Activated CD8-positive, alpha-beta memory T cell treated with anti-CD3 and anti-CD28 coated beads, Interleukin-2, amount 50 U/mL, for 1 hour (primary cell): ENCODE measurements at regions not wholly inside any gene's neighbourhood (a gene's known extent, or its start where the extent isn't known, plus 50 kb on each side); places are given as distances from the start of the nearest gene placed in this dataset.
"Not testable (repeated sequence)": the region's sequence is repeated elsewhere in the genome, so short reads cannot be mapped to it uniquely, and the experiment has no call there.

Source experiments
- DNase-seq: peaks from one replicate; pipeline ENCODE4 v3.0.0-alpha.2; 2020; ENCODE audit errors: extremely low read depth

DNA sequence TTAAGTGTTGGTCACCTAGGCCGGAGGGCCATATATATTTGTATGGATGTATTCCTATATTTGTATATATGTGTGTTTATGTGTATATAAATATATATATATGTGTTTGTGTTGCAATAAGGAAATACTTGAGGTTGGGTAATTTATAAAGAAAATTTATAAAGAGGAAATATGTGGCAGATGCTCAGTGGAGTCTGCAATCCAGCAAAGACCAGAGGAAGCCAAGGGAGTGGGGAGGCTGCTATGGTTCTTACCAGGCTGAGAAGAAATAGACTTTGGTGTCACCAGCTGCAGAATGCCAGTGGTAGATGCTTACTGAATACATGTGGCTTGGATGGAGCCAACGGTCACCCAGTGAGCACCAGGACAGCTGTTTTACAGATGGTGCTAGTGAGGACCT is 97.4 kb upstream of the ELOVL5 start:
- no peak for DNase-seq

DNA sequence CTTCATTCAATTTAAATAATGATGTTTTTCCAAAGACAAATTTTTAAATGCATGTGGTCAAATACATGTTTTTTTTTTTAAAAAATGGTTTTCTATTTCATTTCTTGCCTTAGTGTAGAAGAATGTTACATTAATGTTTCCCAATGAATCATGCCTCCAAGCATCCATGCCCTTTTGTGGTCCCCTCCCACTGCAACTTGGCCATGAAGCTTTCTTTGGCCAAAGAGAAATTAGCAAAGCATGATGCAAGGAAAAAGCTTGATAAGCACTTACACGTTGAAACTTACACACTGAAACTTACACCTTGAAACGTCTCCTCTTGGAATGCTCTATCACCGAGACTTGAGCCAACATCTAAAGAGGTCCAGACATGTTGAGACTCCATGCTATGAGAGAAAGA is 93.0 kb upstream of the ELOVL5 start:
- DNase-seq: no peak

DNA sequence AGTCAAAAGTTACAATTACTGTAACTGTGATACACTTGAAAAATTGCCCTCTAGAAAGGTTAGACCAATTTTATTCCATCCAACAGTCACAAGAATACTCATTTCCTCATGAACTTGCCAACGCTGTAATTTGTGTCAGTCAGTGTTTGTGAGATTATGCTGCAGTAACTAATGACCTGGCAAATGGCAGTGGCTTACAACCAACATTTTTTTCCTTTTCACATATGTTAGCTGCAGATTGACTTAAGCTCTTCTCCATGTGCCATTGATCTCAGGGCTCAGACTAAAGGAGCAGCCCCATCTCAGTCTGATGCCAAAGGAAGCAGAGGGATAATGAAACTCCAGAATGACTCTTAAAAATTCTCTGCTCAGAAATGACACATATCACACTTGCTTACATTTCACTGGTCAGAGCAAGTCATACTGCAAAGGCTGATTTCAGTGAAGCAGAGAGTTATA is 92.3 kb upstream of the ELOVL5 start:
- DNase-seq: no peak

DNA sequence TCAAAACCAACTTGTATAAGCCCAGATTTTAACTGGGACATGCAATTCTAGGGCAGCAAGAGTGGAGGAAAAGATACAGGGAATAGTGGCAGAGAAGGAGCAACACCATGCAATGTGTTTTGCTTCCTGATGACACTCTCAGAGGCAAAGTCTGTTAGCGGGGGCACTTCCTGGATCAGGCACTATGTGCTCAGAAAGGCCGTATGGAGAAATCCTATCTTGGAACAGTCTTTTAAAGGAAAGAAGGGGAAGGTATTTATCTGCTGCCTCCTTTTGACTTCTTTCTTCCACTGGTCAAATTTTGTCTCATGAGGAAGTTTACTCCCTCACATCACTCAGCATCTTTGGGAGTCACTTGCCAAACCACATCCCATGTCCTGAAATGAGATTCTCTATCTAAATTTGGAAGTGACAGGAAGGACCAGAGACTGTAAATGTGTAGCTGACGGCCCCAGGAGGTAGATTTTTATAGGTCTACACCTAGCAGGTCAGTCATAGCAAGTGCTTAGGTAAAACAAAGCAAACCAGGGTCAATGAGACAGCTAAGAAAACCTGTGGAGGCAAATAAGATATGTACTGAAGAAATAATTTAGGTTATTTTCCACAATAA is 91.7 kb upstream of the ELOVL5 start:
- DNase-seq: no peak

DNA sequence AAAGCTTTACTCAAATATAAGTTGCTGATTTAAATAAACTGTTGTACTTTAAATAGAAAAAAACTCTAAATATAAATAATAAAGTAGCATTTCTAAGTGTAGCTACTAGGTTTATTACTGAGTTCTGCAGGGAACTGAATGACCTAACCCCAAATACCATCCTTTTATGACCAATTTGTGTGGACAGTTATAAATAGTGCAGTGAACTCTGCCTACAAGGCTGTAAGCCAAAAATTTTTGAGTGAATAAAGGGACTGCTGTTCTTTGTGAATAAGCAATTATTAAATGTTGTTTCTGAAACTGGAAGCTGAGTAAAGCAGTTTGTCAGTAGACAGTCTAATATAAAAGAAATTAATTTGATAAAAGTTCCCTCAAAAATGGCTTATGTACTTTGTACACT is 90.8 kb upstream of the ELOVL5 start:
- DNase-seq: no peak

DNA sequence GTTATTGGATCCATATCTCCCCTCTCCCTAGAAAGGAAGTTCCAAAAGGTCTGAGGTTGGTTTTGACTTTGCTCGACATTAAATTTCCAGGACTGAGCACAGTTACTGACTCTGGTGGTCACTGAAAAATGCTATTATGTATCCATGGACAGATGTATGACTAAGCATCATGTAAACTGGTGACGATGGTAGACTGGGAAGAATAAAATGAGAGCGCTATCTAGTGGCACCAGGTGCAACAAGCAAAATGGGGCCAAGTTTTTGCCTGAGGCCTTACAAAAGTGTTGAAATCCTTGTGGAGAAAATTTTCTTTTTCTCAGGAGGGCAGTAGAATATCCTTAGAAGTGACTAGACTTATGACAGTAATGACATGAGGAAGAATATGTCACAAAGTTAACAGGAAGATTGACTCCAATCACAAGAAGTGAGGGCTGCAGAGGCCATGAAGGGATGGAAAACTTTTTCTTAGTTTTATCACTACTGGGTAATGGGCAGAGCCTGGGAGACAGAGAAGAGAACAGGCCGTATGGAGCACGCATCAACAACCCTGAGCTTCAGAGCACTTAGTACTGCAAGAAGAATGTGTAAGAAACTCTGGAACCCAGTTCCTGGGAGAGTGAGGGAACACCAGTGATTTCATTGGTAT is 88.9 kb upstream of the ELOVL5 start:
- DNase-seq: no peak

DNA sequence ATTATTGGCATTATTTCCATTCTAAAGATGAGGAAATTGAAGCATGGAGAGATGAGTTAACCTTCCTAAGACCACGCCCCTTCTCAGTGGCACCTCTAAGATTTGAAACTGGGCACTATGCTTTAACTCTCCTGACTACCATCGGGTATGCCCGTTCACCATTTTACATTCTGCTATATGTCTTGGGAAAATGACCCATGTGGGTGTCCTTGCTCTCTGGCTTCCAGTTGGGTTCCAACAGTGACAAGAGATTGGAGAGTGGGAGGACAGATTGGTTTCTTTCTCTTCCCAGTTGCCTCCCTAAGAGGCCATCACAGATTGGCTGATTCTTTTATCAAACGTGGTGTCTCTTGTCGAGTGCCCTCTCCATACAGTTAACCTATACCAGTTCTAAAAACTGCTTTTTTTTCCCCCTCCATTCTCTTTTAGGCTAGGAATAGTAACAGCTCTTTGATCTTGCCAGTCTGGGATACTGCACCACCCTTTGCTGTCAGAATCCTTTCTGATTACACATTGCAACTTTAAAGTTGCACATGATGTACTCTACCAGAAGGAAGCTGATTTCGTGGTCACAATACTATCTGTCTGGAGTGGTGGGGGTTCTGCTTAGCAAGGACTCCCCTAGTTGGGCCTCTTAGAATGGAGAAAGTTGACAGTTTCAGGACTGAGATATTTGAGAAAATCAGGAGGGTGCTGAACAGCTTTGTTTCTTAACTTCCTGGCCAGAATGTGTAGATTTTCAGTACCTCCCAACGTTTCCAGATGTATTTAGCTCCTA is 88.0 kb upstream of the ELOVL5 start:
- no peak for DNase-seq

DNA sequence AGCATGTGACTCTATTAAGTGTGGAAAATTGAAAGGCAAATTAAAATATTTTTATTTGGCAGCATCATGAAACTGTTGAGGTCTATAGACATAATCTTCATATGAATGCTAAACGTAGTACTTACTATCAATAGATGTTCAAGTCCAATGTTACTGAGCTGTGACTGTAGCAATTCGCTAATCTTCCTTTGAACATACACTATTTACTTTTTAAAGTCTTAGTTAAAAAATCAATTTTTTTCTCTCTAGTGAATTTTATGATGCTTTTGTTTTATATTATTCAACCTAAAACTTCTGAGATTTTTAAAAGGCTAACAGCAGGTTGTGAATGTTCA is 85.2 kb upstream of the ELOVL5 start:
- no peak for DNase-seq

DNA sequence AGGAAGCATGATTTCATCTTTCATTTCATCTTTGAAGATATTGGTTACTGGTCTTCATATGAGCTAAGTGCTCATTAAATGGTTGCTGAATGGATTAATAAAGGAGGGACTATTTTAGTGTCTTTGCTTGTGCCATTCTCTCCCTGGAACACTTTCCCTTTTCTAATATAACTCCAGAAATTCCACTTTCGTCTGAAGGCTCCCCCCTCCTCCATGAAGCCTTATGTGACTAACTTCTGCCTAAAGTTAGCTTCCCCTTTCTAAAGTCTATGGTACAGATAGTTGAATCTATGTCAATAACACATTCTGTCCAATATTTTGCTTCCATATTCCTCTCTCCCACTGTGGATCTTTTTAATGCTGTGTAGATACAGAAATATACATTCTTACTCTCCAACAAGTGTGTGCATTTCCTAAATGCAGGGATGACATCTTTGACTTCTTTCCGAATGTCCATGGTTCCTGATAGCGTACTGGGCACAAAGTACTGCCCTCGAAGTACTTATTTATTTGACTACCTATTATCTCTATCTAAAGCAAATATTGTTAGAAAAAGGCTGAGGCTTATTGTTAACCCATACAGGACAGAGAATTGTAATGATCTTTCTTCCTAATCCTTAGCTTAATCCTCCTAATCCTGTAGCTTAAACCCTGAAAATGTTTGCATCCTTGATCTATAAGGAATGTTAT is 84.7 kb upstream of the ELOVL5 start:
- no peak for DNase-seq

DNA sequence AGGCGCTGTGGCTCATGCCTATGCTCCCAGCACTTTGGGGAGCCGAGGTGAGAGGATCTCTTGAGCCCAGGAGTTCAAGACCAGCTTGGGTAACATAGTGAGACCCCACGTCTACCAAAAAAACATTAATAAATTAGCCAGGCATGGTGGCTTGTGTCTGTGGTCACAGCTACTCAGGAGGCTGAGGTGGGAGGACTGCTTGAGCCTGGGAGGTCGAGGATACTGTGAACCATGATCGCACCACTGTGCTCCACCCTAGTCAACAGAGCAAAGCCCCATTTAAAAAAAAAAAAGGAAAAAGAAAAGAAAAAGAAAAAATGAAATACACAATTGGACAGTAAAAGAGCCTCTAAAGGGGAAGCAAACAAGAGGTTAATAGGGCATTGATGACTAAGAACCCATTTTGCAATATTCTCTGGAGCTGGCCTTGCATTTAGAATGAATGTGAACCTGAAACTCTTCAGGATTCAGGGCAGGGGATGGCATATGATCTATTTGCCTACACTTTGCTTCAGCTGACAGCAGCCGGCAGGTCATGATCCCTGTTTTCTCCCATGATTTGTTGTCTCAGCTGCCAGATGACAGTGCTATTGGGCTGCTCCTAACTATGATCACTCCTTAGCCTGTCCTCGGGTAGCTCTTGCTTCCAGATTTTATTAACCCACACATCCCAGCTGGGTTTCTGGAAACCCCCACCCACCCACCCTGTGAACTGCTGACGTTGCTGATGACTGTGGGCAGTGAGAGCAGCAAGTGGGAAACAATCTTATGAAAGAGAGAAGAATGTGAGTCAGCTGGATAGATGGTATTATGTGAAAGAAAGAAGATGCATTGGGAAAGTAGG is 83.8 kb upstream of the ELOVL5 start:
- DNase-seq: no peak

DNA sequence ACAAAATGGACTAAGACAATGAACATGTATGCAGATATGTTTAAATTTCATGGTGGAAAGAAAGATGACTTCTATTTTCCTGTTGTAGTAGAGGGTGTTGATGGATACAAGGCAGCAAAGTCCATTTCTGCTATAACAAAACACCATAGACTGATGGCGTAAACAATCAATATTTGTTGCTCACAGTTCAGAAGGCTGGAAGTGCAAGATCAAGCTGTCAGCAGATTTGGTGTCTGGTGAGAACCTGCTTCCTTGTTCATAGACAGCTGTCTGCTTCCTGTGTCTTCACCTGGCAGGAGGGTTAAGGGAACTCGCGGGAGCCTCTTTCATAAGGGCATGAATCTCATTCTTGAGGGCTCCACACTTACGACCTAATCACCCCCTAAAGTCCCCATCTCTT is 83.0 kb upstream of the ELOVL5 start:
- DNase-seq: no peak

DNA sequence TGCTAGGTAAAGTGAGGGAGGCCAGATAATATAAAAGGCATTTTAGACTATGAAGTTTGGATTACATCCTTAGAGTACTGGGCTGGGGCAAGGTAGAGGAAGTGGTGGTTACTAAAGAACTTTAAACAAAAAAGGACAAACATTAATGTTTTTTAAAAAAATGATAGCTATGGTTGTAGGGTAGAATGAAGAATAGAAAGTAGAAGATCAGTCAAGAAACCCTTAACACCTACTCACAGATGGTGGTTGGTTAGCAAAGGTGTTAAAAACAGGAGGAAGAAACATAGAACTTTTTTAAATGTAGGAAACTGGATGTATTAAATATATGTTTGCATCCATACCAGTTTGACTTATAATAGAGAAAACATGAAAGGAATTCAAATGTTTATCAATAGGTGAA is 80.7 kb upstream of the ELOVL5 start:
- DNase-seq: no peak

DNA sequence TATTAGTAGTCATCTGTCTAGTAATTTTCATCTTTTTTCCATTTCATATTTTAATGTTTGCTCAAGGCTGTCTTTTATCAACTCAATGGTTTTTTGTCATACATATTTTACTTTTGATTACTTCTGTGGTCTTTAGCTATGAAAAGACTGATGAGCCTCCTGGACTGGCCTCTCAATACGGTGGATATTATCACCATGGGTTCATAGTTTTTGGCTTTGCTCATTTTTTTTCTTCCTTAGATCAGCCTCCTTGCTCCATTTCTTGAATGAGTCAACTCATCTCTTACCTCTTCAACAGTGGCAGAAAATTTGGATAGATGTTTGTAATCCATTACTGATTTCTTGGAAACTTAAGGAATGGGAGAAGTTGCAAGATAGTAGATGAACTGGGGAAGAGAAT is 80.1 kb upstream of the ELOVL5 start:
- no peak for DNase-seq

DNA sequence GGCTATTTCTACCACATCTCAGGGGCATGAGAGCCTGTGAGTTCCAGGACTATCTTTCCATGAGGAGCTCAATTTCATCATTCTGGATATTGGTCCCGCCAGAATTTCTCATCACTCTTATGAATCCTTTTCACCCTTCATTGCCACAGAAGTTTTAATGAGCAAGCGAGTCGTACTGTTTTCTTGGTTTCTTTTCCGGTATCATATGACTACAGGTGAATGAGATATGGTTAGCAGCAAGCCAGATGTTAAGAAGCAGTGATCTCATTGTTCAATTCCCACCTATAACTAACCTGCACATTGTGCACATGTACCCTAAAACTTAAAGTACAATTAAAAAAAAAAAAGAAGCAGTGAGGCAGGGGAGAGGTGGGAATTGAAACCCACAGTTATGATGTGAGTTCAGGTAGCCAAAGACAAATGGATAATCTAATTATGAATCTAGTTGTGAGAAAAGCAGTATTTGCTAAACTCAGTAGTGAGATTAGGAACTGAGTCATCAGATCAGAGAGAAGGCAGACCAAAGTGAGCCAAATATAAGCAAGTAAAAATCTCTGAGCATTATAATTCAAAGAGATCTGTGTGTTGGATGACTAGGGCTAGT is 78.0 kb upstream of the ELOVL5 start:
- no peak for DNase-seq

DNA sequence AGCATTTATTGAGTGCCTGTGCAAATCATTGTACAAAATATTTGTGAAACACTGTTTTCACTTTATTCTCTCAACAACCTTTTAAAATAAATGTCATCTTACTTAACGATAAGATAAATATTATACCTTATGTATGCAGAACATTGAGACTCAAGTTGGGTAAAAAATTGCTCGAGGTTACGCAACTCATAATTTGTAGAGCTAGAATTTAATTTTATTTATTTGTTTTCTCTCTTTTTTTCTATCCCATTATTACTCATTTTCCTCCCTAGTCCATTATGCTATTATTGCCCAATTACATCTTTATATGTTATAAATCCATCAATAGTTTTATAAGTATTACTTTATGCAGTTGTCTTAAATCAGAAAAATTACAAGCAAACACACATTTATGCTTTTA is 77.4 kb upstream of the ELOVL5 start:
- no peak for DNase-seq

DNA sequence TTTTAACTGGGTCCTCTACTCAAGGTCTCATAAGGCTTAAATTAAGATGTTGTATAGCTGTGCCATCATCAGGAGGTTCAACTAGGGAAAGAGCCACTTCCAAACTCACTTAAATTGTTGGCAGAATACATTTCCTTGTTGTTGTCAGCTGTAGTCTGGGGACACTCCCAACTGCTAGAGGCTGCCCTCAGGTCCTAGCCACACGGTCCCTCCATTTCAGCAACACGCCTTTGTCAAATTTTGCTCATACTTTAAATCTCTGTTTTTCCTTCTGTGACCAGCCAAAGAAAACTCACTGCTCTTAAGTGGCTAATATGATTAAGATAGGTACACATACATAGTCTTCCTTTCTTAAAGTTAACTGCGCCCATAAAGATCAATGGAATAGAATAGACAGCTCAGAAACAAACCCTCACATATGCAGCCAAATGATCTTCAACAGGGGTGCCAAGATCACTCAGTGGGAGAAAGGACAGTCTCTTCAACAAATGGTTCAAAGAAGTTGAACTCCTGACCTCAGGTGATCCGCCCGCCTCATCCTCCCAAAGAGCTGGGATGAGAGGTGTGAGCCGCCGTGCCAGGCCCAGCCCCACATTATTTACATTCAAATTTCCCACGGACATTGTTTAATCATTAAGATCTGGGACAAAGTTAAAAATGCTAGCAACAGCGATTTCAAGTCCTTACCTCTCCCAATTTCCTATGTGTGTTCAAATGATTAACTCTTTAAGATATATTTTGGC is 76.4 kb upstream of the ELOVL5 start:
- no peak for DNase-seq

DNA sequence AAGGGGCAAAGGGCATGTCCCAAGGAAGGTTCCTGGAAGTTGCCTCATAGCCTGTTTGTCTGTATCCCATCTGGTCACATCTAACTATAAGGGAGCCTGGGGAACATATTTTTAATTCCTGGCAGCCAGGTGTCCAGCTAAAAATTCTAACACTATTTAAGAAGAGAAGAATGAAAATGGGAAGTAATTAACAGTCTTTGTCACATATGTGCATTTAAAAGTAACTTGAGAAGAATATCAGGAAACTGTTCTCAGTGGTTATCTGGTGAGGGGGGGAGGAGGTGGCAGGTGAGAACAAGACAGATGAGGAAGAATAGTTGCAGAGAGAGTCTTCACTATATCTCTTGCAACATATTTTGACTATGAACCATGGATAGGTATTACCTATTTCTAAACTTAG is 75.5 kb upstream of the ELOVL5 start:
- no peak for DNase-seq

DNA sequence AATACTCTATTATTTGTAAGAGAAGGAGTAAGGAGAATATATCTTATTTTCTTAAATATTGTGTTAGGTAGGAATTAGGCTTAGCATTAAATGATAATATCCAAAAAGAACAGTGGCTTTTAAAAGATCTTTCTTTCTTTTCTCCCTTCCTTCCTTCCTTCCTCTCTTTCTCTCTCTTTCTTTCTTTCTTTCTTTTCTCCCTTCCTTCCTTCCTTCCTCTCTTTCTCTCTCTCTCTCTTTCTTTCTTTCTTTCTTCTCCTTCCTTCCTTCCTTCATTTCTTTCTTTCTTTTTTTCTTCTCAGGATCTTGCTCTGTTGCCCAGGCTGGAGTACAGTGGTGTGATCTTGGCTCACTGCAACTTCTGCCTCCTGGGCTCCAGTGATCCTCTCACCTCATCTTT is 74.8 kb upstream of the ELOVL5 start:
- not testable (repeated sequence) for DNase-seq

DNA sequence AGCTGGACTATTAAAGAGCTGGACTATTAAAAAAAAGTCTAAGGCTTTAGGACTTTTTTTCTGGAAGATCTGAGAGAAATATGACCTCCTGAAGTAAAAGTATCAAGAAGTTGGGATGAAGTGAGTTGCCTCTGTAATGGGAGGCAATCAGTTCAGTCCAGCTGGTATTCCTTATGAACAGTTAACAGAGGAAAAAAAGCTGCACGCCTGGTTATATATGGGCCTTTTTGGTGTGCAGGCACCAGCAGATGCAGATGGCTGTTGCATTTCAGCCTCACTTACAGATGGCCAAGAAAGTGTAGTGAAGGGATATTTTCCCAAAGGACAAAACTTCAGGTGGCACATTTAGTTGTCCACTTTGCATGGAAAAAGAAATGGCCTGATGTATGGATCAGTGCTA is 70.3 kb upstream of the ELOVL5 start:
- DNase-seq: no peak

DNA sequence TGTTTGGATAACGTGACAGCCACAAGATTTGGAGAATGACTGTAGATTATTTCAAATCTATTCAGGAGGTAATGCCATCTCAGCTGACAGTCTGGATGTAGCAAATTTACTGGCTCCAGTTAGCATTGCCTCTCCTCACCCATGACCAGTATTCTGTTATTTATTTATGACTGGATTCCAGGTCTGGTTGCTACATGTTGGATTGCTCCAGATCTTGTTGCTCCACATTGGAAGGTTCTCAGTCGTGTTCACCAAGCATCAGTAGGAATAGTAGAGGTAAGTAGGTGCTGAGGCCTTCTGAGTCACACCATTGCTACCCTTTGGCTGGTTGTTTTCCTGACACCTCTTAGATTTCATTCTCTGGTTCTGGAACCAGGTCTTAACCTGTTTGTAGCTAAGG is 69.5 kb upstream of the ELOVL5 start:
- no peak for DNase-seq

DNA sequence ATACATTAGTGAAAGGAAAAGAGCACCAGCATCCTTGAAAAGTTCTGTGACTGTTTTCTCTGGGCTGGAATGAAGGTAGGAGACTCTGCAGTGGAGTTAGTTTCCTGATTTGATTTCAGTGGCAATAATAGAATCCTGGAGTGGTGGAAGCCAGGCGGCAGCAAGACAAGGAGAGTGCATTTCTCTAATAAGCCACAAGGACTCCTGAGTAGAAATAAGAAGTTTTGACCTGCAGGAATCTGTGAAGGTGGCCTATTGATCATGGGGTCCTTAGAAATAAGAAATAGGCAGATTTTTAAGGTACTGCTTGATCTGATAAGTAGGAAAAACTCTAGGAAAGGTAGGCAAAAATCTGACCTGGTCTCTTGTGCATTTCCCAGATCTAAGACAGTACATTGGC is 68.4 kb upstream of the ELOVL5 start:
- DNase-seq: no peak
